ENCODE measurements at regions not wholly inside any gene's neighbourhood (a gene's known extent, or its start where the extent isn't known, plus 50 kb on each side); places are given as distances from the start of the nearest gene placed in this dataset.

- TF ChIP-seq CTCF (IDR thresholded peaks at IDR 0.05; ENCODE audit: insufficient read depth, low read length), result no peak
- no peak for TF ChIP-seq POLR2AphosphoS5 (IDR thresholded peaks at IDR 0.05; ENCODE audit: low read depth)
- TF ChIP-seq GABPA (IDR thresholded peaks at IDR 0.05; ENCODE audit: low read depth), result no peak
Observed at GRCh38 chr1:60224523-60224922, 151.0 kb upstream of the C1orf87 start.

Measured in HL-60 (cell line).